GM23338 (cell line): ENCODE measurements at regions not wholly inside any gene's neighbourhood (a gene's known extent, or its start where the extent isn't known, plus 50 kb on each side); places are given as distances from the start of the nearest gene placed in this dataset.

Experiments
- CREB1 ChIP-seq: fragments of 250-450 bp; sonication (Bioruptor Pico); IDR thresholded peaks from 2 replicates; pipeline ENCODE4 v1.5.0; 2020; ENCODE audit warnings: low read depth, mild to moderate bottlenecking, moderate library complexity
- CTCF ChIP-seq, 2 experiments: fragments of 200-600 bp in 1 of 2; sonication (generic) in 1 of 2; conservative IDR thresholded peaks; 2 replicates each; pipeline versions ENCODE4 v1.5.1 to v1.6.1; 2016 to 2017; ENCODE audit warnings: antibody characterized with exemption in 2 of 2, low read depth in 2 of 2, mild to moderate bottlenecking in 2 of 2, moderate library complexity in 1 of 2
- ETS1 ChIP-seq: IDR thresholded peaks from 2 replicates; pipeline ENCODE4 v1.6.1; 2016; ENCODE audit warnings: antibody characterized with exemption
- EZH2 ChIP-seq: fragments of 200-600 bp; sonication (generic); IDR thresholded peaks from one replicate; pipeline ENCODE4 v1.8.0; 2017; ENCODE audit warnings: antibody characterized with exemption, mild to moderate bottlenecking, low read depth; ENCODE audit not compliant: unreplicated experiment
- EZH2phosphoT487 ChIP-seq: fragments of 200-600 bp; sonication (generic); IDR thresholded peaks from one replicate; pipeline ENCODE4 v1.8.1; 2018; ENCODE audit warnings: antibody characterized with exemption; ENCODE audit not compliant: unreplicated experiment
- JUNB ChIP-seq: IDR thresholded peaks from one replicate; pipeline ENCODE4 v1.6.1; 2016; ENCODE audit warnings: antibody characterized with exemption; ENCODE audit not compliant: unreplicated experiment
- NANOG ChIP-seq: IDR thresholded peaks from 2 replicates; pipeline ENCODE4 v1.6.1; 2016; ENCODE audit warnings: antibody characterized with exemption, borderline replicate concordance
- POLR2AphosphoS5 ChIP-seq: IDR thresholded peaks from 2 replicates; pipeline ENCODE4 v1.6.1; 2016; ENCODE audit warnings: antibody characterized with exemption, low read depth
- REST ChIP-seq: IDR thresholded peaks from one replicate; pipeline ENCODE4 v1.6.1; 2018; ENCODE audit warnings: antibody characterized with exemption; ENCODE audit not compliant: unreplicated experiment
- STAT1 ChIP-seq: IDR thresholded peaks from one replicate; pipeline ENCODE4 v1.6.1; 2016; ENCODE audit warnings: antibody characterized with exemption; ENCODE audit not compliant: unreplicated experiment
- ZNF114 ChIP-seq: fragments of 250-450 bp; sonication (Bioruptor Pico); IDR thresholded peaks from 2 replicates; pipeline ENCODE4 v1.5.0; 2020; ENCODE audit warnings: mild to moderate bottlenecking, moderate library complexity
- ZNF331 ChIP-seq: fragments of 250-450 bp; sonication (Bioruptor Pico); IDR thresholded peaks from 2 replicates; pipeline ENCODE4 v1.5.0; 2020; ENCODE audit warnings: low read depth, mild to moderate bottlenecking, moderate library complexity
- ZNF462 ChIP-seq: fragments of 250-450 bp; sonication (Bioruptor Pico); IDR thresholded peaks from 2 replicates; pipeline ENCODE4 v1.5.0; 2020; ENCODE audit warnings: mild to moderate bottlenecking, moderate library complexity

GRCh38 chr10:36437367-36437766 lies 688.0 kb upstream of the ANKRD30A start:
- no peak for TF ChIP-seq POLR2AphosphoS5
- no peak for TF ChIP-seq CTCF (conservative IDR thresholded peaks at IDR 0.05; ENCODE audit: low read depth in 2 of 2)
- TF ChIP-seq EZH2, result no peak
- TF ChIP-seq REST, result no peak
- TF ChIP-seq JUNB, result no peak
- no peak for TF ChIP-seq NANOG
- TF ChIP-seq EZH2phosphoT487, result no peak
- no peak for TF ChIP-seq ZNF114
- no peak for TF ChIP-seq ZNF331 (CRISPR knock-in tag)
- TF ChIP-seq STAT1, result no peak
- TF ChIP-seq CREB1 (CRISPR knock-in tag), result no peak
- TF ChIP-seq ZNF462 (CRISPR knock-in tag), result no peak
- TF ChIP-seq ETS1, result no peak
